ENCODE measurements at regions not wholly inside any gene's neighbourhood (a gene's known extent, or its start where the extent isn't known, plus 50 kb on each side); places are given as distances from the start of the nearest gene placed in this dataset.
A peak's percentile ranks its signal among the peaks of the same experiment; 100 is the strongest.

DNA sequence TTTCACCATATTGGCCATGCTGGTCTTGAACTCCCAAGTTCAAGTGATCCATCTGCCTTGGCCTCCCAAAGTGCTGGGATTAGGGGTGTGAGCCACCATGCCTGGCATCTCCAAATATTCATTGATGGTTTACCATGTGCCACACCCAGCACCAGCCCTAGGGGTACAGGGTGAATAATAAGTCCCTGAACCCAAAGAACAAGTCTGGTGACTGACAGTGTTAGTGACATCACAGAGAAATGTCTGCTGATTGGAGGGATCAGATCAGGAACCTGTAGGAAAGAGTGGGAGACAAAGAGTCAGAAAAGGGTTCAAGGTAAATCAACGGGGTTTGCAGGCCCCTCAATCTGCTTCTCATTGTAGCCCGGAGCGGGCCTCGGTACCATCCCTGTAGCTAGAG, 118.4 kb upstream of the NABP1 start:
- no TSS peak for BruUV-seq (replicated peaks)
- no peak overlapping the region for H3K4me2 ChIP-seq (ENCODE audit: insufficient read depth, low read length)
- POLR2A ChIA-PET: no interaction called here

More for the DNA sequence above, 118.4 kb upstream of the NABP1 start:
- FAIRE-seq (no peak), DNase-seq (ENCODE audit: low read depth, low spot score) (no peak)
- Histone ChIP-seq H3K9ac (replicated peaks; ENCODE audit: extremely low read depth, insufficient read depth, low read length) (no peak overlapping the region), H4K20me1 (replicated peaks; ENCODE audit: control insufficient read depth, extremely low read depth, insufficient read depth, low read length) (no peaks in the 10 kb centered on the region), H3K4me3 (replicated peaks in 1 of 3; ENCODE audit: insufficient read depth in 1 of 3, low read depth in 1 of 3, low read length in 3 of 3) (no peak overlapping the region), H3K27me3 (ENCODE audit: control insufficient read depth in 2 of 2, insufficient read depth in 2 of 2, low read length in 2 of 2) (peaks cover 5 to 16% of the 10 kb centered on the region in 2 experiments), H3K27ac (ENCODE audit: insufficient read depth, low read depth, low read length) (no peak overlapping the region), H3K4me1 (ENCODE audit: control insufficient read depth, extremely low read depth, insufficient read depth, low read length) (peaks cover 8% of the 10 kb centered on the region), H3K9me3 (replicated peaks; ENCODE audit: control insufficient read depth, insufficient read depth, low read length) (no peaks in the 10 kb centered on the region), H3K79me2 (ENCODE audit: control insufficient read depth, insufficient read depth, low read length) (no peaks in the 10 kb centered on the region), H3K9me1 (replicated peaks; ENCODE audit: control insufficient read depth, extremely low read depth, insufficient read depth, low read length) (no peaks in the 10 kb centered on the region), H2AFZ (ENCODE audit: low read depth, low read length) (peak overlapping the region; percentile 15), H3K36me3 (ENCODE audit: control insufficient read depth in 2 of 2, extremely low read depth in 1 of 2, insufficient read depth in 2 of 2, low read length in 2 of 2) (no peaks in the 10 kb centered on the region)
- CTCF ChIA-PET: interaction anchor here (1.0 to 1.8 kb wide), 5 partner anchors 9 to 603 kb away, joined by 3 to 5 read pairs (median 4); no protein-coding TSS in a partner anchor
- dilution Hi-C loops (cut with MboI; ENCODE audit: extremely low pct_ligation_motif_present, low sequenced_read_pairs): loop anchor here (25.0 kb wide), 1 partner anchor 153 kb away; no protein-coding TSS in a partner anchor
- TF ChIP-seq POLR2A (IDR thresholded peaks at IDR 0.05; ENCODE audit: low read depth, low read length) (no peak), FOS (IDR thresholded peaks at IDR 0.05; ENCODE audit: borderline replicate concordance, insufficient read depth, low read length) (no peak), MYC (IDR thresholded peaks at IDR 0.05; ENCODE audit: low read depth, low read length) (no peak), POLR2AphosphoS5 (IDR thresholded peaks at IDR 0.05; ENCODE audit: insufficient read depth, low read depth, low read length) (no peak), EZH2 (IDR thresholded peaks at IDR 0.05; ENCODE audit: borderline replicate concordance, low read depth, low read length, severe bottlenecking) (no peak), JUN (IDR thresholded peaks at IDR 0.05; ENCODE audit: borderline replicate concordance, insufficient read depth, insufficient read length, low read depth) (no peak), CTCF (IDR thresholded peaks at IDR 0.05; ENCODE audit: extremely low read depth in 1 of 2, insufficient read depth in 1 of 2, low read depth in 1 of 2, low read length in 2 of 2) (no peak), GATA2 (IDR thresholded peaks at IDR 0.05; ENCODE audit: insufficient read depth, insufficient read length, low read depth, low read length) (no peak)
- TF ChIP-seq, protein P1, sequence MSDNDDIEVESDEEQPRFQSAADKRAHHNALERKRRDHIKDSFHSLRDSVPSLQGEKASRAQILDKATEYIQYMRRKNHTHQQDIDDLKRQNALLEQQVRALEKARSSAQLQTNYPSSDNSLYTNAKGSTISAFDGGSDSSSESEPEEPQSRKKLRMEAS (IDR thresholded peaks at IDR 0.05; ENCODE audit: insufficient read depth, insufficient read length): no peak
- intact Hi-C loops (cut with micrococcal nuclease): loop anchor here (5.0 to 10.0 kb wide), 2 partner anchors 635 to 728 kb away; partner anchors contain the start of gene TMEFF2

Data from endothelial cell of umbilical vein (primary cell).